Tongue (tissue), 1 donor: ENCODE measurements at regions not wholly inside any gene's neighbourhood (a gene's known extent, or its start where the extent isn't known, plus 50 kb on each side); places are given as distances from the start of the nearest gene placed in this dataset.

Experiments used
- DNase-seq: peaks from one replicate; pipeline ENCODE4 v3.0.0-alpha.2; 2015

GRCh38 chr1:30514137-30514654 lies 209.2 kb downstream of the MATN1 start:
- no peak for DNase-seq

- no peak for DNase-seq
These were observed 209.8 kb downstream of the MATN1 start for GRCh38 chr1:30513396-30514136.

GRCh38 chr1:30512914-30513265 lies 210.5 kb downstream of the MATN1 start:
- no peak for DNase-seq

- DNase-seq: no peak
These were observed 211.1 kb downstream of the MATN1 start for GRCh38 chr1:30511991-30512913.

GRCh38 chr1:30511563-30511962 lies 211.8 kb downstream of the MATN1 start:
- DNase-seq: no peak

- no peak for DNase-seq
These were observed 212.3 kb downstream of the MATN1 start for GRCh38 chr1:30511106-30511505.

- no peak for DNase-seq
These were observed 213.7 kb downstream of the MATN1 start for GRCh38 chr1:30509670-30510069.

GRCh38 chr1:30508611-30509010 lies 214.8 kb downstream of the MATN1 start:
- no peak for DNase-seq

GRCh38 chr1:30508175-30508448 lies 215.3 kb downstream of the MATN1 start:
- DNase-seq: no peak

GRCh38 chr1:30507401-30508174 lies 215.8 kb downstream of the MATN1 start:
- DNase-seq: no peak

- no peak for DNase-seq
These were observed 216.4 kb downstream of the MATN1 start for GRCh38 chr1:30507016-30507312.

- DNase-seq: no peak
These were observed 216.9 kb downstream of the MATN1 start for GRCh38 chr1:30506291-30507015.

- DNase-seq: no peak
These were observed 217.5 kb downstream of the MATN1 start for GRCh38 chr1:30505853-30506252.

GRCh38 chr1:30492451-30492850 lies 230.9 kb downstream of the MATN1 start:
- no peak for DNase-seq

GRCh38 chr1:30491831-30492230 lies 231.6 kb downstream of the MATN1 start:
- no peak for DNase-seq

GRCh38 chr1:30490554-30491053 lies 232.8 kb downstream of the MATN1 start:
- DNase-seq: no peak

- no peak for DNase-seq
These were observed 233.5 kb downstream of the MATN1 start for GRCh38 chr1:30489737-30490389.

- no peak for DNase-seq
These were observed 235.0 kb downstream of the MATN1 start for GRCh38 chr1:30488324-30488913.

GRCh38 chr1:30487042-30487441 lies 236.3 kb downstream of the MATN1 start:
- DNase-seq: no peak

GRCh38 chr1:30485072-30485471 lies 238.3 kb downstream of the MATN1 start:
- no peak for DNase-seq

GRCh38 chr1:30484668-30485067 lies 238.7 kb downstream of the MATN1 start:
- no peak for DNase-seq
